ENCODE measurements at regions not wholly inside any gene's neighbourhood (a gene's known extent, or its start where the extent isn't known, plus 50 kb on each side); places are given as distances from the start of the nearest gene placed in this dataset.

GRCh38 chr20:12564979-12565378 lies 443.8 kb upstream of the SPTLC3 start:
- intact Hi-C loops (cut with DNase I), result no loop called here
- H3K36me3 ChIP-seq (replicated peaks in 1 of 2; ENCODE audit: insufficient read depth in 1 of 2, low read depth in 2 of 2), result no peaks in the 10 kb centered on the region
- no peak overlapping the region for H3K27ac ChIP-seq
- DNase-seq (no peak), ATAC-seq (no peak)
- no peaks in the 10 kb centered on the region for H3K9me3 ChIP-seq
- no peaks in the 10 kb centered on the region for H3K27me3 ChIP-seq
- 72% methylated on average over 4 of the region's 4 CpGs for WGBS, 2 donors
- TF ChIP-seq, protein P1, sequence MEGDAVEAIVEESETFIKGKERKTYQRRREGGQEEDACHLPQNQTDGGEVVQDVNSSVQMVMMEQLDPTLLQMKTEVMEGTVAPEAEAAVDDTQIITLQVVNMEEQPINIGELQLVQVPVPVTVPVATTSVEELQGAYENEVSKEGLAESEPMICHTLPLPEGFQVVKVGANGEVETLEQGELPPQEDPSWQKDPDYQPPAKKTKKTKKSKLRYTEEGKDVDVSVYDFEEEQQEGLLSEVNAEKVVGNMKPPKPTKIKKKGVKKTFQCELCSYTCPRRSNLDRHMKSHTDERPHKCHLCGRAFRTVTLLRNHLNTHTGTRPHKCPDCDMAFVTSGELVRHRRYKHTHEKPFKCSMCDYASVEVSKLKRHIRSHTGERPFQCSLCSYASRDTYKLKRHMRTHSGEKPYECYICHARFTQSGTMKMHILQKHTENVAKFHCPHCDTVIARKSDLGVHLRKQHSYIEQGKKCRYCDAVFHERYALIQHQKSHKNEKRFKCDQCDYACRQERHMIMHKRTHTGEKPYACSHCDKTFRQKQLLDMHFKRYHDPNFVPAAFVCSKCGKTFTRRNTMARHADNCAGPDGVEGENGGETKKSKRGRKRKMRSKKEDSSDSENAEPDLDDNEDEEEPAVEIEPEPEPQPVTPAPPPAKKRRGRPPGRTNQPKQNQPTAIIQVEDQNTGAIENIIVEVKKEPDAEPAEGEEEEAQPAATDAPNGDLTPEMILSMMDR (IDR thresholded peaks at IDR 0.05), result no peak
- TF ChIP-seq POLR2A (IDR thresholded peaks at IDR 0.05), result no peak
- no peak overlapping the region for H3K4me3 ChIP-seq
- H3K4me1 ChIP-seq, result no peaks in the 10 kb centered on the region

GRCh38 chr20:12566596-12566995 lies 442.2 kb upstream of the SPTLC3 start:
- Histone ChIP-seq H3K36me3 (replicated peaks in 1 of 2; ENCODE audit: insufficient read depth in 1 of 2, low read depth in 2 of 2) (no peaks in the 10 kb centered on the region), H3K4me3 (no peak overlapping the region), H3K27ac (no peak overlapping the region), H3K27me3 (no peaks in the 10 kb centered on the region), H3K4me1 (no peaks in the 10 kb centered on the region), H3K9me3 (no peaks in the 10 kb centered on the region)
- no peak for TF ChIP-seq POLR2A (IDR thresholded peaks at IDR 0.05)
- TF ChIP-seq, protein P1 (IDR thresholded peaks at IDR 0.05), result no peak
- DNase-seq, result no peak
- intact Hi-C loops (cut with DNase I), result no loop called here
- 87 to 99% methylated on average over 3 of the region's 3 CpGs for WGBS, 2 donors
- ATAC-seq, result no peak

GRCh38 chr20:12570371-12570770 lies 438.4 kb upstream of the SPTLC3 start:
- Histone ChIP-seq H3K9me3 (no peaks in the 10 kb centered on the region), H3K4me3 (no peak overlapping the region), H3K36me3 (replicated peaks in 1 of 2; ENCODE audit: insufficient read depth in 1 of 2, low read depth in 2 of 2) (no peaks in the 10 kb centered on the region), H3K27ac (no peak overlapping the region), H3K27me3 (no peaks in the 10 kb centered on the region), H3K4me1 (peaks cover 5% of the 10 kb centered on the region)
- ATAC-seq (peak; percentile 59), DNase-seq (peak in 3 of 4 donors; percentile 13 to 38 (median 33))
- intact Hi-C loops (cut with DNase I), result no loop called here
- WGBS, 2 donors, result 36 to 42% methylated on average over 1 of the region's 1 CpG
- TF ChIP-seq, protein P1 (IDR thresholded peaks at IDR 0.05), result peak in 4 of 7 experiments; percentile 5 to 41 (median 22)
- TF ChIP-seq POLR2A (IDR thresholded peaks at IDR 0.05), result no peak

GRCh38 chr20:12573442-12573841 lies 435.3 kb upstream of the SPTLC3 start:
- no peak overlapping the region for H3K4me3 ChIP-seq
- no peak for DNase-seq

More at GRCh38 chr20:12573442-12573841, 435.3 kb upstream of the SPTLC3 start:
- Histone ChIP-seq H3K9me3 (no peaks in the 10 kb centered on the region), H3K27ac (no peak overlapping the region), H3K36me3 (replicated peaks in 1 of 2; ENCODE audit: insufficient read depth in 1 of 2, low read depth in 2 of 2) (no peaks in the 10 kb centered on the region), H3K27me3 (no peaks in the 10 kb centered on the region), H3K4me1 (peaks cover 17% of the 10 kb centered on the region)
- WGBS, 2 donors, result 74 to 80% methylated on average over 4 of the region's 4 CpGs
- TF ChIP-seq, protein P1 (IDR thresholded peaks at IDR 0.05), result no peak
- TF ChIP-seq POLR2A (IDR thresholded peaks at IDR 0.05), result no peak
- intact Hi-C loops (cut with DNase I), result no loop called here
- no peak for ATAC-seq

Data from body of pancreas (tissue), 4 donors.